GM18951 (cell line): ENCODE measurements at regions not wholly inside any gene's neighbourhood (a gene's known extent, or its start where the extent isn't known, plus 50 kb on each side); places are given as distances from the start of the nearest gene placed in this dataset.

Source experiments
- POLR2A ChIP-seq: IDR thresholded peaks from 4 replicates; pipeline ENCODE4 v1.6.1; 2011; ENCODE audit warnings: mild to moderate bottlenecking; ENCODE audit not compliant: insufficient read length, insufficient read depth; ENCODE audit errors: extremely low read depth
- in situ Hi-C: fragments of 300-500 bp; cut with MboI; formaldehyde crosslinking; loops from one replicate; pipeline ENCODE4 v1.12.0; 2022; ENCODE audit warnings: low sequenced_read_pairs, mixed read lengths, inconsistent platforms; ENCODE audit not compliant: unreplicated experiment

DNA sequence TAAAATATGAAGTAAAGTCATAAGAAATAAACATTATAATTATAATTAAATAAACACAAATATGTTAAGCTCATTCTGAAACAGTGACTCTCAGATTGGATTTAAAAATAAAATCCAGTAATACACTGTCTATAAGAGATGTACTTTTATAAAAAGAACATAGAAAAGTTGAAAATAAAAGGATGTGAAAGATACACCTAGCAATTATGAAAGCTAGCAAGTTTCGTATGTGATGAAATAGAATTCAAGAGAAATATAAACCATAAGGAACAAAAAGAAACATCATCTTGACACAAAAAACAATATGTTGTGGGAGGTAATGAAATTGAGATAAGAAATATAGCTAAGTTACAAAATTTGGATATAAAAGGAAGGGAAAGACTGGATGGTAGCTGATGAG is 128.6 kb upstream of the CNR1 start:
- no peak for TF ChIP-seq POLR2A
- in situ Hi-C loops, result no loop called here

DNA sequence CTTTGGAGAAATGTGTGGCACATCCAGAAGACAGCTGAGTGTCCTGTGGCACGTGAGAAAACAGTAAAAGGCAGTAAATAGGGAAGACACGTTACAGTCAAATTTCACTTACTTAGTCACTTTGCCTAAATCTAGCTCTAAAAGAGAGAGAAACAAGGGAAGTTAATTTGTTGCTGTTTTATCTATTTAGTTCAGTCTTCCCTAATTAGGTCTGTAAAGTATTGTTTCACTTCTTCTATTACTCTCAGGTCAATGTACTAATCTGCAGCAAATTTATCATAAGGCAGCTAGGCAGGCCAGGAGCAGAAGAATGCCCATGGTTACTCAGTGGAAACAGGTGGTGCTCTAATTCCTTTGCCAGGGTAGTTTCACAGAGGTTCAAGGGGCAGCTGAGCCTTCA is 124.3 kb upstream of the CNR1 start:
- no peak for TF ChIP-seq POLR2A
- in situ Hi-C loops, result no loop called here

DNA sequence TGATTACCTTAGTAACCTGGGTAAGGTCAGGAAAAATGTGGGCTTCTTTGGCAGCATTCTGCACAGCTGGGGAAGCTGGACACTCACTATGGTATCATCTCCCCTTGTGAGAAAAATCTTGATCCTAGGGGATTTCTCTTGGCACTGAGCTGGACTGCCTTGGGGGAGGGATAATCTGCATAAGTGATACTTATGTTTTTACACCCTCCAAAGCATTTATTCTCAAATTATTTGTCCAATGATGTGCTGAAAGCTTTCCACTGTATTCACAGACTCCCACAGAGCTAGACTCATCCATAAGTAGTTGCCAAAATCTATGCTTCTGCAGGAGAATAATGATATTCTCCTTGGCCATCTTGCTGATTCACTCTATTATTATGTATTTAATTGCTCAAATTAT is 121.5 kb upstream of the CNR1 start:
- no peak for TF ChIP-seq POLR2A
- in situ Hi-C loops, result no loop called here

DNA sequence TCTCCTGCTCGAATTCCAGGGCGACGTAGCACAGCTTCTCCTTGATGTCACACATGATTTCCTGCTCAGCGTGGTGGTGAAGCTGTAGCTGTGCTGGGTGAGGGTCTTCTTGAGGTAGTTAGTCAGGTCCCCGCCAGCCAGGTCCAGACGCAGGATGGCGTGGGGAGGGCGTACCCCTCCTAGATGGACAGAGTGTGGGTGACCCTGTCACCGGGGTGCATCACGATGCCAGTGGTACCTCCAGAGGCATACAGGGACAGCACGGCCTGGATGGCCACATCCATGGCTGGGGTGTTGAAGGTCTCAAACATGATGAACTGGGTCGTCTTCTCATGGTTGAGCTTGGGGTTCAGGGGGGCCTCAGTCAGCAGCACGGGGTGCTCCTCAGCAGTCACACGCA is 110.2 kb upstream of the CNR1 start:
- TF ChIP-seq POLR2A, result no peak
- in situ Hi-C loops, result no loop called here

DNA sequence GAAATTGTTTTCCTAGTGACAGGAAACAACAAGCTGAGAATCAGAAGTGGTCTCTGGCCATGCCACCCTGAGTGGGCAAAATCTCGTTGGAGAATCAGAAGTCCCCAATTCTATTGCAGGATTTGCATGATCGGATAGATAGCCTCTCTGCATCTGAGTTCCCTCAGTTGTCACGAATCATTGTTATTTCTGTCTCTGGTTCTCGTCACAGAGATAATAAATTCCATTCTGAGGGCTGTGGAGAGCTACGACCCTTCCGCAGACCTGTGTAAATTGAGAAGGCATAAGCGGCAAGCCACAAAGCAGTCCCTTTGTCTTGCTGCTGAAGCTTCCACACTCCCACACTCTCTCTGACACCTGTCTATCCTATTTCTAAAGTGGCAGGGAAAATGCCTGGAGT is 102.4 kb upstream of the CNR1 start:
- in situ Hi-C loops, result no loop called here
- TF ChIP-seq POLR2A, result no peak

DNA sequence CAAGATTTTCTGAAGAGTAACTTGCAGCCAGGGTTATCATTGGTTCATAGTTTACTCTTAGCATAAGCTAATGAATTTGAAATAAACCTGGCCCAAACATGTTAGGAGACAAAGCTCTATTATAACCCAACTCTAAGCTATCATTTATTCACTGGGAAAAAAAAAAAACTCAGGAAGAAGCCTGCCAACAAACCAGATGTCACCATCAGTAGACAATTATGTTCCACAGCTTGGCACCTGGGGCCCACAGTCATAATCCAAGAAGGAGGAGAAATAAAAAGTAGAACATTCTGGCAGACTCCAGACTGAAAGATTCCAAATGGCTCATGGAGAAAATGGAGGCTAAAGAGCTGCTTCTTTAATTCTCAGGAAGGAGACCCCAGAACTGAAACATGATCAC is 100.0 kb upstream of the CNR1 start:
- in situ Hi-C loops, result no loop called here
- no peak for TF ChIP-seq POLR2A

DNA sequence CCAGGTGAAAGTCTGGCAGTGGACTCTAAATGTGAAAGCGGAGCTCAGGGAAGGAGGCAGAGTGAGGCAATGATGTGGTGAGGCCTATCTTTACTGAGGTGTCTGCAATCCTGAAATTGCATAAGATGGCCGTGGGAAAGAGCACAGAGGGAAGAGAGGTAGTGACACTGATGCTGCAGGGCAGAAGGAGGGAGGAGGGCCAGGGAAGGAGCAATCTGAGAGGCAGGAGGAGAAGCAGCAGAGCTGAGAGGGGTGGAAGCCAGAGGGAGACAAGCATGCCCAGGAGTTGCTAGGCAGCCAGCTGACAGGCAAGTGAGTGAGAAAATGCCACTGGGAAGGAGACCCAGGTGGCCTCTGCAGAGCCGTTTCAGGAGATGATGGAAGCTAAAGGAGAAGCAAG is 97.4 kb upstream of the CNR1 start:
- TF ChIP-seq POLR2A, result no peak
- in situ Hi-C loops, result no loop called here

DNA sequence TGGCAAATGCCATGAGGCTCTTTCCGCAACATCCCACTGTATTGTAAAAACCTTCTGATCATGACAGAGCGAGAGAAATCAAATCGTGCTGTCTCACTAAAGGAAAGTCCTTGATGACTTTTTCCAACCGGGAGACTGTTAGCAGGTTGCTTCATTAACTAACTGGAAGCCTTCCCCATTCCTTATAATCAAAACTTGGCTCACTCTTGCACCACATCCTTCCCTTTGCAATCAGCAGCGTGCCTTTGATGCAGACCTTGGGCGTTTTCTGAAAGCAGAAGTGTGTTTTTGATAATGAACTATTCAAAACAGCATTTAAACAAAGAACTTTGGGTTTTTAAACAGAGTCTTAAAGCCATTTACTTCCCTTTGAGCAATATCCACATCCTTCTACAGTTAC is 96.2 kb upstream of the CNR1 start:
- TF ChIP-seq POLR2A, result no peak
- in situ Hi-C loops, result no loop called here

DNA sequence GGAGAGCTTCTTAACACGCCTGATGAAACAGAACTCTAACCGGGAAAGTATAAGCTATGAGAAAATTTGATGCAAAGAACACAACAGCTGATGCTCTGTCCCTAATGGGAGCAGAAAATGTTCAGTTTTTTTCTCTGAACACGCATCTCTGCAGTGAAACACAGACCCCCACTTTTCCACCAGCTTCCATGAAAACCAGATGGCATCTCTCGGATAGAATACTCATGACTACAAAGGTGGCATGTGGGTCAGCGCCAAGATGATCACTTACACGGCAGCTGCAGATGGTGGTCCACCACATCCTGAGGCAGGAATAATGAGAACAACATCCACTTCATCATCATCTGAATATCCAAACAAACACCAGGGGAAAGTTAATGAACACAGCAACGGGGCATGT is 85.2 kb upstream of the CNR1 start:
- in situ Hi-C loops, result no loop called here
- TF ChIP-seq POLR2A, result no peak

DNA sequence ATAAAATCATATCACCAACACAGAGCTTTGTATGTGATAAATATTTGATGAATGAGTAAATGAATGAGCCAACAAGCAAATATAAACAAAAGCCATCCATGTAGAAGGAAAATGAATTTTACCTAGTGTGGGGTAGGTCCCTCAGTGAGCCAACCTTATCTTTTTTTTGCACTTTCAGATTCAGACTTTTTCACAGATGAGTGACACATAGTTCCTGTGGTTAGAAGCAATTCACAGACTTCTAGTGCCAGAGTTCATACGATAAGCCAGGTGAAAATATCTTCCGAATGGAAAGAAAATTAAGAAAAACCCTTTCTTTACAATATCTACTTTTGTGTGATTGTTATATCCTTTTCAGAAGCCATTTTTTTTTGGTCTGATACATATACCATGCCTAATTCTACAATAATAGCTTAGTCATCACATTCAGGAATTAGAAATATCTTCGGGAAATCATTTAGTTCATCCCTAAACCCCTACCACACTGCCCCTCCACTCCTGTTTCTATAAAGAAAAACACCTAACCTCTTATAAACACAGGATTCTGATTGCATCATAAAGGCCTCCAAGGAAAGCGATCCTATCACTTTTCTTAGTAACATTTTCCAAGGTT is 82.7 kb upstream of the CNR1 start:
- in situ Hi-C loops, result no loop called here
- no peak for TF ChIP-seq POLR2A

DNA sequence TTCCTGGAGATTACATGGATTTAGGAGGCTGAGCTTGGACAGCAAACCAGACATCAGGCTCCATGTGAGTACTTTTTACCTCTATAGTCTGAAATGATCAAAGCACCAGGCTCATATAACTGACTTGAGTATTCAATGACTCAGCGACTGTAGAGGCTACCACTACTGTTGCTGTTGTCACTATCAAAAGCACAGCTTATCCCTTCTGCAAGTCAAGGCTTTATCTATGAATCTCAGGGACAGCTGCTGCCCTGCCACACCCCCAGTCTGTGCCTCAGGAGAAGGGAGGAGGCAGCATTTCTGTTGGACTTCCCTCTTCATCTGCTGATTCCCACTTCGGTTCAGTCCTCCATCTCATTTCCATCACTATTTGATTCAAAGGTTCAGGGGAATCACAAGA is 80.5 kb upstream of the CNR1 start:
- TF ChIP-seq POLR2A, result no peak
- in situ Hi-C loops, result no loop called here

DNA sequence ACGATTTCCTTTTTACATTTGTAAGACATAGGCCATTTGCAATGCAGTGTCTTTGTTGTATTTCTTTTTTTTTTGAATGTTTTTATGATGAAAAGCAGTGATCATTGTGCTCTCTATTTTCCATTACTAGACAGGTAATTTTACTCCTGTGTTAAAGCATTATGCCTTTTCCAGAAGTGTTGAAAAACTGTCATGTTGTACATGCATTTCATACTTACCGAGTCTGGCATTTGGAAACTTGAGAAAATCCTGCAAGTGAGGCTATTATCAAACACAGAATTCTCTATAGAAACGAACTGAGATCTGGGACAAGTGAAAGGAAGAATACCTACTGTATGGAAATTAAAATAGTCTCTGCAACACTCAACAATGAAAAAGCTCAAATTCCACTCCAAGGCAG is 78.6 kb upstream of the CNR1 start:
- in situ Hi-C loops, result no loop called here
- no peak for TF ChIP-seq POLR2A

DNA sequence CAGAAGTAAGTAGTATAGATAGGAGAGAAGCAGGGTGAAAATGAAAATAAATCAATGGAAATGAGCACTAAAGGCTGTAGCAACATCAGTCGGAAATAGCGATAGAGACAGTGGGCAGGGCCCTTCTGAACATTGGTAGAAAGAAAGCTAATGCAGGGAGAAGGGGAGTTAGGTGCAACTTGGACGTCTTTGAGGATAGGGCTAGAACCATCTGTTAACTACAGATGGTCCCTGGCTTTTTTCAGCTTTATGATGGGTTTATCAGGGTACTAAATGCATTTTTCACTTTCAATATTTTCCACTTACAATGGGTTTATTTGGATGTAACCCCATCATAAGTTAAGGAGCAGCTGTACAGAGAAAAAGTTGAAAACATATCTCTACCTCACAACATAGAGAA is 72.8 kb upstream of the CNR1 start:
- no peak for TF ChIP-seq POLR2A
- in situ Hi-C loops, result no loop called here

DNA sequence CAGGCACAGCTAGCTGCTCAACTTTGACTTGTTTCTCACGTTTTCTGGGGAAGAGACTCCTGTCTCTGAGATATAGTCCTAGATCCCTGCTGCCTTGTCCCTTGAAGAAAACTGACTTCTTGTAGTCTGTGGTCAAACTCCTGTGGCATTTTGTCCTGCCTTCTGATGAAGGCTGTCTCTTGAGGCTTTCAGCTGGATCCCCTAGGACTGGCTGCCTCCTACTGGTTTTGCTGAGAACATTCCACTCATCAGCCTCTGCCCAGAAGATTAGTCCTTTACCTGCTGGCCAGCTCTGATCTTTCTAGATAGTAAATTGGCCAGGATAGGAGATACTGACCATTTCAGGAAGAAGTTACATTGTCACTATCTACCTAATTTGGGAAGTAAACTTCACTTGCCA is 71.9 kb upstream of the CNR1 start:
- in situ Hi-C loops, result no loop called here
- TF ChIP-seq POLR2A, result no peak
